ENCODE measurements at regions not wholly inside any gene's neighbourhood (a gene's known extent, or its start where the extent isn't known, plus 50 kb on each side); places are given as distances from the start of the nearest gene placed in this dataset.
"Not testable (repeated sequence)": the region's sequence is repeated elsewhere in the genome, so short reads cannot be mapped to it uniquely, and the experiment has no call there.

- DNase-seq (ENCODE audit: low spot score) = no peak
Observed at GRCh38 chr10:11691319-11691755, 50.8 kb upstream of the ECHDC3 start.

DNA sequence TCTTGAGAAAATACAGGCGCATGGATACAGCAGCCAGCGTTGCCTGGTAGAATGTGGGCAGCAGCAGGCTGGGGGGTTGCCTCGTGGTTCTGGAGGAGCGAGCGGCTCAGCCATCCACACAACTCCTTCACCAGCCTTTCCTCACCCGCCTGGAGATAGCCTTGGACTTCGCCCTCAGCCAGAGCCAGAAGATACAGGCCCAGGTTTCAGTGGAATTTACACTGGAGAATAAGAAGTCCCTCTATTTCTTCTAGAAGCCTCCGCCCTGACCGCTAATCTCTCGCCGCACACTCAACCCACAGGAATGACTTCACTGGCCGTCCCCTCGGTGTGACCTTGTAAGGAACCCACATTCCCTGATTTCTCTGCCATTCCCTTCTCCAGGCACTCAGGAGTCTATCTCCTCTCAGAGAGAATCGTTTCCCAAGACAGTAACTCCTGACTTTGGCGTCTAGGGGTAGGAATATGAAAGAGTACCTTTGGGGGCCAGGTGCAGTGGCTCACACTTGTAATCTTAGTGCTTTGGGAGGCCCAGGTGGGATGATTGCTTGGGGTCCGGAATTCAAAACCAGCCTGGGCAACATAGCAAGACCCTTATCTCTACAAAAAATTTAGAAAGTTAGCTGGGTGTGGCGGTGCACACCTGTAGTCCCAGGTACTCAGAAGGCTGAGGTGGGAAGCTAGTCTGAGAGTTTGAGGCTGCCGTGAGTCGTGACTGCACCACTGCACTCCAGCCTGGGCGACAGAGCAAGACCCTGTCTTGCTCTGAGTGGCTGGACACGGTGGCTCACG, 52.0 kb upstream of the ECHDC3 start:
- DNase-seq (ENCODE audit: low spot score) = no peak

- DNase-seq (ENCODE audit: low spot score) = not testable (repeated sequence)
Observed at GRCh38 chr10:11688448-11688795, 53.8 kb upstream of the ECHDC3 start.

DNA sequence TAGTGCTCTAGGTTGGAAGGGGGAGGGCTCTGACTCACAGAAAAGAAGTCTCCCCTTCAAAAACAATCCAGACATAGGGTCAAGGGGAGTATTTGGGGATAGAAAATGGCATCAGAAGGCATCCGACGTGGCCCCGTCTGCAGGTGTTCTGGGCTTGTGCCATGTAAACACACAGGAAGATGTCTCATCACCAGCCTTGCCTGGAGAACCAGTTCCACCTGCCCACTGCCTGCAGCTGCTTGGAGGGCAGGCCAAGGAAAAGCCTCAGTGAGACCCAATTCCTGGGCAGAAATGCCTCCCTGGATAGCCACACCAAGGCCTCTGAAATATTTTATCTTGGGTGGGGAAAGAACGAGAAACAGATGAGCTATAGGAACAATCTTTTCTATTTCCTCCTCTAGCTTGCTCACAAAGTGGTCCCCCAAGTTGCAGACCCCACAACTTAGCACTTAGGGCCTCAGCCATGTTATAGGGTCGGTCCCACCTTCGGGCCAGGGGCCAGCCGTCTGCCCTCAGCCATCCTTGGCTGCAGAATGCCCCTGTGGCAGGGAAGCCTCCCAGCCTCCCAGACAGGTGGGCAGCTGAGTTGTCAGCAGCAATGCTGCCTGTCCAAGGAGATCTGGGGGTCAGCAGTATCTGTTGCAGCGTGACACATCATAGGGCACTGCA, 54.3 kb upstream of the ECHDC3 start:
- DNase-seq (ENCODE audit: low spot score) = peak; percentile 33

- DNase-seq (ENCODE audit: low spot score) = peak; percentile 71
Observed at GRCh38 chr10:11687357-11687771, 54.8 kb upstream of the ECHDC3 start.

DNA sequence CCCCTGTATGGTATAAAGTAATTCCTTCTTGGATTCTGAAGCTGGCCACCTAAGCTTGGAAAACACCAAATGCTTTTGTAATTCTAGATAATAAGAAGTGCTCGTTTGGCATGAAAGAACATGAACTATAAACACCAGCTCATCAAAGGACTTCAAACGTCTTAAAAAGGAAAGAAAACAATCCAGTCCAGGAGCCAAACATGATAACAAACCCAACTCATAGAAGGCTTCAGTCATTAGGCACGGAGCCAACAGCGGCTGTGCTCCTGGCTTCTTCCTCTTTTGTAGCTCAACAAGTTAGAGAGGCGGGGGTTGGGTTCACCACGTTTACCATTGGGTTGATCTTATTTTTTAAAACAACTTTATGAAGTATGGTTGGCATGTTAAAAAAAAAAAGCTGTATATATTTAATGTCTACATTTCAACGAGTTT, 56.4 kb upstream of the ECHDC3 start:
- peak; percentile 93 for DNase-seq (ENCODE audit: low spot score)

DNA sequence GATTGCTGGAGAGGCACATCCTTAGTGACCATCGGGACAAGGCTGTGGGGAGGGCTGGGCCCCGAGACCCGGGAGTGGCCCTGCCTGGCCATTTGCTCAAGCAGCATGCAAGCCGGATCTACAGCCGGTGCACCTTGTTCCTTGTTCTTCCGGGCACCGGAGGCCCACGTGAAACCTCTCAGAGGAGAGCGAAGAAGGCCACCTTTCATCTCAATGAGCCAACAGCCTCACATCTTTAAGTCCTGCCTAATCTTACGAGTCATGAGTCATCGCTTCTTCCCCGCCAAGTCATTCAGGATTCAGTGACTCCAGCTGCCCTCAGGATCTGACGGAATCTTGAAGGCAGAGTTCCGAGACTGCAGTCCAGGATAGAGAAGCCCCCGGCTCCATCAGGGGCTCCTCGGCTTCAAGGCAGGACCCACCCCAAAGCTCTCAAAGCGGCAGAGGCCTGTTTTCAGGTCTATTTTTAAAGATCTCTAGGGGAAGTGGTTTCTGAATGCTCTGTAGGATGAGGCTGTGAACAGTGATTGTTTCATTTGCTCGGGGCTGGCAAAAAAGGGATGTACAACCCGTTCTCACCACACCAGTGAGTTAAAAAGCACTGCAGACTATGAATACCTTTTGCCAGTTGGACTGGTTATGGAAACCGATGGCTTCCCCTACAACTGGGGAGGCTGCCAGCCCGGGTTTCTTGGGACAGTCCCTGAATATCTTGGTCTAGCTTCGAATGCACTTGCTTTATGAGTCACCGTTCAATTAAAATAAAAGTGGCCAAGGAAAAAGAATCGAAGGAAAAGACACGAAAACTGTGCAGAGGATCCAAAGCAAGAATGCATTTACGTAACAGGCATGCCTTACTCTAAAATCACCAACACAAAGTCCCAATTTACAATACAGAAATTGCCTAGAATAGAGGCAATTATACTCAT, 57.2 kb upstream of the ECHDC3 start:
- DNase-seq (ENCODE audit: low spot score) = peak; percentile 93

GRCh38 chr10:11684341-11684716, 57.9 kb upstream of the ECHDC3 start:
- not testable (repeated sequence) for DNase-seq (ENCODE audit: low spot score)

DNA sequence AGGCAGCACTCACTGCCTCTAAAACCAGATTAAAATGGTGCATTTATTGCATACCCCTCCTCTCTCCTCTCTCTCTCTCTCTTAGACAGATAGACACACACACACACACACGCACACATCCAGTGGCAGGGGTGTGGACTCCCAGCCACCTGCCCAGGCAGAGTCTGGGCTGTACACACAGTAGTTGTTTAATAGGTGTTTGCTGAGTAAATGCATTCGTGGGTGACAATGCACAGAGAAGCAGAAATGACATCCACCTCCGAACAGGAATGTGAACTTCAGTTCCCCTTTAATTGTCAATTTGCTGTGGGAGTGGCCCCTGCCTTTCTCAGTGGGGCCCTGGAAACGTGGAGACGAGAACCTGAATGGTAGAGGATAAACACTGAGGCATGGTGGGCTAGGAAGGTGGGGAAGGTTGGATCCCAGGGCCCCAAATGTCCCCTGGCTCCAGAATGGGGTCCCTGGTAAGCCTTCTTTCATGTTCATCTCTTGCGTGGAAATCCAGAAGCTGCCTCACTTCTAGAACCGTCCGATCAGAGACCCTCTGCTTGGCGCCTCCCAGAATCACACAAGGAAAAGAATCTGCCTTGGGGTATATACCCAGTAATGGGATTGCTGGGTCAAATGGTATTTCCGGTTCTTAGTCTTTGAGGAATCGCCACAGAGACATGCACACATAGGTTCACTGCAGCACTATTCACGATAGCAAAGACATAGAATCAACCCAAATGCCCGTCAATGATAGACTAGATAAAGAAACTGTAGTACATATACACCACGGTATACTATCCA, 58.5 kb upstream of the ECHDC3 start:
- DNase-seq (ENCODE audit: low spot score) = no peak

DNA sequence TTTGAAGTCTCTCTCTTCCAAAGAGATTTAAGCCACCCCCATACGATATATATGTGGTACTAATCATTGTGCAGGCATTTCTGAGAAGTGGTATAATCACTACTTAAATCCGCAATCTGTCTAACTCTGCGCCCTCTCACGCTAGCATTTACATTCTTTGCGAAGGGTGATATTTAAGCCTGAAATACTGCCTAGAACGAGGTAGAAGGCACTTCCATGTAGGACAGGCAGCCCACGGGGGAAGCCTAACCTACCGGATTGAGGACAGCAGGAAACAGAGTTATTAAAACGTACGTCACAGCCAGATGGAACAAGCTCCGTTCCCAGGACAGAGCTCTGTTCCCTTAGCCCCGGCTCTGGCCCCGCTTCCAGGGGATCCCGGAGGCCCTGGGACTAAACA, 59.3 kb upstream of the ECHDC3 start:
- DNase-seq (ENCODE audit: low spot score) = no peak

GRCh38 chr10:11682267-11682683, 59.9 kb upstream of the ECHDC3 start:
- no peak for DNase-seq (ENCODE audit: low spot score)

DNA sequence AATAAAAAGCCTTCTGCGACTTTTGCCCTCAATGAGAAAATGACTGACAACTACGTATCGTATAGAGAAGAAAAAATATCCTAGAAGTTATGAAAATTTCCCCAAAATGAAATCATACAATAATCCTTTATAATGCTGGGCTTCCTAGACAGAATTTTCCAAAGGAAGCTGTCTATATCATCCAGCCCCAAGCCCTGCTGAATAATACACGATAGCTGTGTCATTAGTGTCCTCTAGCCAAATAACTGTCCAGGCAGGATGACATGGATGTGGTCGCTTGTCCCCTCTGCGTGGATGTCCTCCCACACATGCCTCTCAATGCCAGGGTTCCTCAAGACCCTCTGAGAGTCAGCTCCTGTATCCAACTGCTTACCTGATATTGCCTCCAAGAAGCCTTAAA, 61.7 kb upstream of the ECHDC3 start:
- DNase-seq (ENCODE audit: low spot score) = no peak

- no peak for DNase-seq (ENCODE audit: low spot score)
Observed at GRCh38 chr10:11679946-11680345, 62.2 kb upstream of the ECHDC3 start.

GRCh38 chr10:11678074-11678793, 63.9 kb upstream of the ECHDC3 start:
- peak; percentile 29 for DNase-seq (ENCODE audit: low spot score)

GRCh38 chr10:11677480-11677879, 64.7 kb upstream of the ECHDC3 start:
- DNase-seq (ENCODE audit: low spot score) = no peak

GRCh38 chr10:11673346-11674280, 62.2 kb upstream of the USP6NL start:
- no peak for DNase-seq (ENCODE audit: low spot score)

DNA sequence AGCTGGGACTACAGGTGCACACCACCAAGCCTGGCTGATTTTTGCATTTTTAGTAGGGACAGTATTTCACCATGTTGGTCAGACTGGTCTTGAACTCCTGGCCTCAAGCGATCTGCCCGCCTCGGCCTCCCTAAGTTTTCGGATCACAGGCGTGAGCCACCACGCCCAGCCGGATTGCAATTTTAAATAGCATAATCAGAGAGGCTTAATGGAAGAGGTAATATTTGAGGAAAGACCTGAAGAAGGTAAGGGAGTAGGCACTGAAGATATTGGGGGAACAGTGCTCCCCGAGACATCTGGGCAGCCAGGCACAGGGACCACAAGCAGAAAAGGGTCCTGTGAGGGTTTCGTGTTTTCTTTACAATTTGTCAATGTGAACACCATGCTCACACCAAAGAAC, 61.4 kb upstream of the USP6NL start:
- DNase-seq (ENCODE audit: low spot score) = no peak

- DNase-seq (ENCODE audit: low spot score) = peak; percentile 4
Observed at GRCh38 chr10:11670381-11670780, 58.9 kb upstream of the USP6NL start.

GRCh38 chr10:11668847-11669610, 57.6 kb upstream of the USP6NL start:
- no peak for DNase-seq (ENCODE audit: low spot score)
